Neural progenitor cell (in vitro differentiated cells): ENCODE measurements at regions not wholly inside any gene's neighbourhood (a gene's known extent, or its start where the extent isn't known, plus 50 kb on each side); places are given as distances from the start of the nearest gene placed in this dataset.

ENCODE experiments used
- DNase-seq: peaks from one replicate; pipeline ENCODE4 v3.0.0-alpha.2; 2016; ENCODE audit warnings: low spot score
- H2AFZ ChIP-seq: fragments of 200-600 bp; sonication (generic); replicated peaks from 2 replicates; pipeline ENCODE4 v1.6.1; 2016; ENCODE audit warnings: antibody characterized with exemption
- H3F3A ChIP-seq: fragments of 200-600 bp; sonication (generic); 2 replicates; pipeline ENCODE4 v1.6.1; 2016; ENCODE audit warnings: antibody characterized with exemption, low read depth
- H3K27ac ChIP-seq: fragments of 200-600 bp; sonication (generic); 2 replicates; pipeline ENCODE4 v1.5.1; 2016; ENCODE audit warnings: mild to moderate bottlenecking
- H3K27me3 ChIP-seq: fragments of 200-600 bp; sonication (generic); 2 replicates; pipeline ENCODE4 v1.6.1; 2016; ENCODE audit warnings: mild to moderate bottlenecking, moderate library complexity
- H3K36me3 ChIP-seq: fragments of 200-600 bp; sonication (generic); 2 replicates; pipeline ENCODE4 v1.5.1; 2016
- H3K4me1 ChIP-seq: fragments of 200-600 bp; sonication (generic); 2 replicates; pipeline ENCODE4 v1.6.1; 2016; ENCODE audit warnings: mixed run types
- H3K4me2 ChIP-seq: fragments of 200-600 bp; sonication (generic); 2 replicates; pipeline ENCODE4 v1.6.1; 2016
- H3K4me3 ChIP-seq: fragments of 200-600 bp; sonication (generic); 2 replicates; pipeline ENCODE4 v1.5.1; 2016
- H3K79me2 ChIP-seq: fragments of 200-600 bp; sonication (generic); 2 replicates; pipeline ENCODE4 v1.6.1; 2016; ENCODE audit warnings: low read depth
- H3K9ac ChIP-seq: fragments of 200-600 bp; sonication (generic); 2 replicates; pipeline ENCODE4 v1.6.1; 2016
- H3K9me3 ChIP-seq: fragments of 200-600 bp; sonication (generic); 2 replicates; pipeline ENCODE4 v1.5.1; 2016; ENCODE audit warnings: low read depth
- H4K20me1 ChIP-seq: fragments of 200-600 bp; sonication (generic); 2 replicates; pipeline ENCODE4 v1.6.1; 2016; ENCODE audit warnings: low read depth
- H3K27ac Mint-ChIP-seq: 3 replicates; pipeline ENCODE4 v1.8.0; 2021; ENCODE audit warnings: mixed read lengths
- H3K27me3 Mint-ChIP-seq: 2 replicates; pipeline ENCODE4 v1.8.0; 2022; ENCODE audit warnings: low read depth, mild to moderate bottlenecking, inconsistent platforms, moderate library complexity, mixed read lengths; ENCODE audit not compliant: insufficient read depth
- H3K36me3 Mint-ChIP-seq: 3 replicates; pipeline ENCODE4 v1.8.0; 2021; ENCODE audit warnings: mixed read lengths
- H3K4me1 Mint-ChIP-seq: 3 replicates; pipeline ENCODE4 v1.8.0; 2021; ENCODE audit warnings: mixed read lengths
- H3K4me3 Mint-ChIP-seq: 3 replicates; pipeline ENCODE4 v1.8.0; 2021; ENCODE audit warnings: mild to moderate bottlenecking, moderate library complexity, mixed read lengths
- H3K9me3 Mint-ChIP-seq: 3 replicates; pipeline ENCODE4 v1.8.0; 2020; ENCODE audit warnings: mixed read lengths
- EZH2 ChIP-seq: fragments of 200-600 bp; sonication (generic); IDR thresholded peaks from 2 replicates; pipeline ENCODE4 v1.6.1; 2017; ENCODE audit warnings: antibody characterized with exemption, mild to moderate bottlenecking, moderate library complexity
- EZH2phosphoT487 ChIP-seq: fragments of 200-600 bp; sonication (generic); IDR thresholded peaks from 2 replicates; pipeline ENCODE4 v1.6.1; 2017; ENCODE audit warnings: antibody characterized with exemption
- TF ChIP-seq, protein P1 (sequence below): fragments of 200-600 bp; sonication (generic); IDR thresholded peaks from 2 replicates; pipeline ENCODE4 v1.5.1; 2017; ENCODE audit warnings: antibody characterized with exemption, mild to moderate bottlenecking

DNA sequence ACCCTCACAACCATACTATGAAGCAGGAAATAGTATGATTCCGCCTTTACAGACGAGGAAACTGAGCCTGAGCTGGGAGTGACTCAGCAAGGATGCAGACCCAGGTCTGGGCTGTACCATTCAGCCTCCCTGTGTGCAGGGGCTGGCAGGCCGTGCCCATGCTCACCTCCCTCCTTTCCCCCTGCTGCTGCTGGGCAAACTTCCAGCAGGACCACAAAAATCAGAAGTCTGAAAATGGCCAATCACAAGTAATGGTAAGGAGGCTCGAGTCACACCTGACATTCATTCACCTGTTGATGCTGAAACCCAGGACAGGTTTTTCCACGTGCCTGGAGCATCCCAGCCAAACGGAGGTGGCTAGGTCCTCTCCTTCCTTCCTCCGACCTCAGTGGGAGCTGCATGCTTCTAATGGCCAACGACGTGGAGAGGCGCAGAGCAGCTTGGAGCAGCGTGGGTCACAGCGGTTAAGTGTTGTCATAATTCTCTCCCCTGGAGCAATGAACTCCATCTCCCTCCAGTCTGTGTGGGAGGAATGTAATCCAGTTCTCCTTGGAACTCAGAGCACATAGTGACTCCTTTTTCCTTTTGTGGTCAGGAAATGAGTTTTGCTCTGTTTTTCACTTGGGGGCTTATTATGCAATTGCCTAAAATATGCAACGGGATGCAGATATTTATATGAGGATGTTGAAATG lies 371.7 kb downstream of the BCOR start:
- Mint-ChIP-seq H3K9me3 (peaks cover 8% of the 10 kb centered on the region), H3K4me1 (peaks cover 17% of the 10 kb centered on the region), H3K27me3 (peaks cover 6% of the 10 kb centered on the region), H3K36me3 (no peaks in the 10 kb centered on the region), H3K4me3 (no peak overlapping the region), H3K27ac (no peak overlapping the region)
- DNase-seq: no peak
- Histone ChIP-seq H3K36me3 (no peaks in the 10 kb centered on the region), H3K27ac (no peak overlapping the region), H3K9me3 (no peaks in the 10 kb centered on the region), H3K9ac (no peak overlapping the region), H2AFZ (no peak overlapping the region), H3K4me1 (peaks cover 13% of the 10 kb centered on the region), H3K27me3 (no peaks in the 10 kb centered on the region), H3F3A (peaks cover 13% of the 10 kb centered on the region), H3K4me3 (no peak overlapping the region), H3K4me2 (no peak overlapping the region), H3K79me2 (no peaks in the 10 kb centered on the region), H4K20me1 (no peaks in the 10 kb centered on the region)
- TF ChIP-seq EZH2: no peak
- TF ChIP-seq, protein P1, sequence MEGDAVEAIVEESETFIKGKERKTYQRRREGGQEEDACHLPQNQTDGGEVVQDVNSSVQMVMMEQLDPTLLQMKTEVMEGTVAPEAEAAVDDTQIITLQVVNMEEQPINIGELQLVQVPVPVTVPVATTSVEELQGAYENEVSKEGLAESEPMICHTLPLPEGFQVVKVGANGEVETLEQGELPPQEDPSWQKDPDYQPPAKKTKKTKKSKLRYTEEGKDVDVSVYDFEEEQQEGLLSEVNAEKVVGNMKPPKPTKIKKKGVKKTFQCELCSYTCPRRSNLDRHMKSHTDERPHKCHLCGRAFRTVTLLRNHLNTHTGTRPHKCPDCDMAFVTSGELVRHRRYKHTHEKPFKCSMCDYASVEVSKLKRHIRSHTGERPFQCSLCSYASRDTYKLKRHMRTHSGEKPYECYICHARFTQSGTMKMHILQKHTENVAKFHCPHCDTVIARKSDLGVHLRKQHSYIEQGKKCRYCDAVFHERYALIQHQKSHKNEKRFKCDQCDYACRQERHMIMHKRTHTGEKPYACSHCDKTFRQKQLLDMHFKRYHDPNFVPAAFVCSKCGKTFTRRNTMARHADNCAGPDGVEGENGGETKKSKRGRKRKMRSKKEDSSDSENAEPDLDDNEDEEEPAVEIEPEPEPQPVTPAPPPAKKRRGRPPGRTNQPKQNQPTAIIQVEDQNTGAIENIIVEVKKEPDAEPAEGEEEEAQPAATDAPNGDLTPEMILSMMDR: no peak
- TF ChIP-seq EZH2phosphoT487: no peak

GRCh38 chrX:39726771-39727170 lies 371.0 kb downstream of the BCOR start:
- no peak overlapping the region for H3K27ac ChIP-seq
- H3K9me3 ChIP-seq: no peaks in the 10 kb centered on the region
- no peak overlapping the region for H3K4me3 Mint-ChIP-seq
- H3K9ac ChIP-seq: no peak overlapping the region
- peaks cover 23% of the 10 kb centered on the region for H3K4me1 Mint-ChIP-seq
- H3K27me3 Mint-ChIP-seq: peaks cover 4% of the 10 kb centered on the region
- TF ChIP-seq EZH2phosphoT487: no peak
- no peak for TF ChIP-seq EZH2
- no peaks in the 10 kb centered on the region for H4K20me1 ChIP-seq
- no peak overlapping the region for H3K4me3 ChIP-seq
- no peak overlapping the region for H2AFZ ChIP-seq
- DNase-seq: no peak
- no peaks in the 10 kb centered on the region for H3K79me2 ChIP-seq
- no peaks in the 10 kb centered on the region for H3K27me3 ChIP-seq
- H3K9me3 Mint-ChIP-seq: peaks cover 8% of the 10 kb centered on the region
- no peaks in the 10 kb centered on the region for H3K36me3 Mint-ChIP-seq
- H3K27ac Mint-ChIP-seq: no peak overlapping the region
- H3F3A ChIP-seq: peaks cover 17% of the 10 kb centered on the region
- no peaks in the 10 kb centered on the region for H3K36me3 ChIP-seq
- H3K4me1 ChIP-seq: peaks cover 19% of the 10 kb centered on the region
- no peak overlapping the region for H3K4me2 ChIP-seq

DNA sequence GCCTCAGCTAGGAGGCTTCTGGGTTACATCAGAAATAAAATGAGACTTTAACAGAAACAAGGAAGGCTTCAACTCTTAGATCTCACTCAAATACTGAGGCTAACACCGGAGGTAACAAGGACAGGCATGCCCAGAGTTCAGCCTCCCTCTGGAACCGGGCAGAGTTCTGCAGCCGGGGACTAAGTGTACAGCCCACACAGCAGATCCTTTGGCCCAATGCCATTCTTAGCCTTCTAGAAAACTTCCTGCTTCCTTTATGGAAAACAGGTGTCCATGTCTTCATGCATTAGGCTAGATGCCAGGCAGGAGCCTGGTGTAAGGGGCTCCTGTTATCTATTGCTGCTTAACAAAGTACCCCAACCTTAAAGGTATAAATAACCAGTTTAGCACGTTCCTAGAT lies 369.7 kb downstream of the BCOR start:
- TF ChIP-seq, protein P1: no peak
- Histone ChIP-seq H3K4me3 (no peak overlapping the region), H3K36me3 (no peaks in the 10 kb centered on the region), H3K27ac (no peak overlapping the region), H3F3A (peaks cover 17% of the 10 kb centered on the region), H3K9me3 (no peaks in the 10 kb centered on the region), H3K79me2 (no peaks in the 10 kb centered on the region), H3K4me2 (no peak overlapping the region), H4K20me1 (no peaks in the 10 kb centered on the region), H2AFZ (no peak overlapping the region), H3K9ac (no peak overlapping the region), H3K4me1 (peaks cover 19% of the 10 kb centered on the region), H3K27me3 (no peaks in the 10 kb centered on the region)
- Mint-ChIP-seq H3K4me1 (peaks cover 25% of the 10 kb centered on the region), H3K27ac (no peak overlapping the region), H3K9me3 (peaks cover 12% of the 10 kb centered on the region), H3K36me3 (no peaks in the 10 kb centered on the region), H3K27me3 (peaks cover 4% of the 10 kb centered on the region), H3K4me3 (no peak overlapping the region)
- no peak for DNase-seq

DNA sequence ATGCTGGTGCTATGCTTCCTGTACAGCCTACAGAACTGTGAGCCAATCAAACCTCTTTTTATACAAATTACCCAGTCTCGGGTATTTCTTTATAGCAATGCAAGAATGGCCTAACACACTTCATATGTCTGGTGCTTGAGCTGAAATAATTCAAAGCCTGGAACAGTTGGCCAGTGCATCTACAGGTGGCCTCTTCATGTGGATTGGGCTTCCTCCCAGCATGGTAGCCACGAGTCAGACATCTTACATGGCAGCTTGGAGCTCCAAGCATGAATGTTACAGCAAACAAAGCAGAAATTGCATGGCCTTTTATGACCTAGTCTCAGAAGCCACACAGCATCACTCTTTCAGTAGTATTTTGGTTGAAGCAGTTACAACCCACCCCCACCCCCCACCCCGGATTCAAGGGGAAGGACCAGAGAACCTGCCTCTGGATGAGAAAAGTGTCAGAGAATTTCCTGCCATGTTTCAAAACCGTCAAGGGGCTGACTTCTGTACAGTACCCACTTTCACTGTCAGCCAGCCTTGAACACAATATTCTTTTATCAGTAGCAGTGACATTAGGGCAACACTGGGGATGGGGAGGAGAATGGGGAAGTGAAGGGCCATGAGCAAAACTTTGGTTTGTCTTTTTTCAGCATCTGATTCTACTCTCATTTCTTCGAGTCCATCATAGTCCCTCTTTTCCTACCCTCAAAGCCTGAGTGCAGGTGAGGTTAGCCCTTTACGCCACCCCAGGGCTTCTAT lies 368.7 kb downstream of the BCOR start:
- Histone ChIP-seq H3K27ac (no peak overlapping the region), H3K79me2 (no peaks in the 10 kb centered on the region), H3K4me2 (no peak overlapping the region), H3K4me1 (peaks cover 19% of the 10 kb centered on the region), H3K9me3 (no peaks in the 10 kb centered on the region), H3F3A (peaks cover 17% of the 10 kb centered on the region), H2AFZ (no peak overlapping the region), H3K9ac (no peak overlapping the region), H3K4me3 (no peak overlapping the region), H4K20me1 (no peaks in the 10 kb centered on the region), H3K27me3 (no peaks in the 10 kb centered on the region), H3K36me3 (no peaks in the 10 kb centered on the region)
- Mint-ChIP-seq H3K27me3 (peaks cover 9% of the 10 kb centered on the region), H3K4me3 (no peak overlapping the region), H3K36me3 (no peaks in the 10 kb centered on the region), H3K27ac (no peak overlapping the region), H3K9me3 (peaks cover 12% of the 10 kb centered on the region), H3K4me1 (peaks cover 25% of the 10 kb centered on the region)
- no peak for DNase-seq
- no peak for TF ChIP-seq EZH2
- TF ChIP-seq, protein P1: no peak
- TF ChIP-seq EZH2phosphoT487: no peak
